GM18517 (cell line): ENCODE measurements at regions not wholly inside any gene's neighbourhood (a gene's known extent, or its start where the extent isn't known, plus 50 kb on each side); places are given as distances from the start of the nearest gene placed in this dataset.

Source experiments
- ATAC-seq: cut with Tn5 transposase; IDR thresholded peaks from one replicate; pipeline ENCODE4 v1.9.1; 2021; ENCODE audit warnings: mild to moderate bottlenecking, moderate library complexity; ENCODE audit not compliant: unreplicated experiment

DNA sequence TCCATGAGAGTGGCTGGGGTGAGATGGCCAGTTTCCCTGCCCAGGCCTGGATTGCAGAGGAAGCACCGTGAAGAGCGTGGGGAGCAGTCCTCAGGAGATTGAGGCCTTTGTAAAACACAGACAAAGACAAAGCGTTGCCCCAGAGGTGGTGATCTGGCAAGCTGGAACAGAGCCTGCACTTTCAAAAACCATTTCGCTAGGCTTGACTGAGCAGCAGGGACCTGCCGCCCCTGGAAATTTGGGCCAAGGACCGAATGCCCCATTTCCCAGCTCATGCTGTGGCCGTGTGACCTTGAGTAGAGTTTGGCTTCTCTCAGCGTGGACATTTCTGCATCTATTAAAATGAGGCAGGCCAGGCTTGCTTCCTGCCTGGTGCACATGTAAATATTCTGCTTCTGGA lies 381.4 kb downstream of the BCOR start:
- ATAC-seq: no peak

DNA sequence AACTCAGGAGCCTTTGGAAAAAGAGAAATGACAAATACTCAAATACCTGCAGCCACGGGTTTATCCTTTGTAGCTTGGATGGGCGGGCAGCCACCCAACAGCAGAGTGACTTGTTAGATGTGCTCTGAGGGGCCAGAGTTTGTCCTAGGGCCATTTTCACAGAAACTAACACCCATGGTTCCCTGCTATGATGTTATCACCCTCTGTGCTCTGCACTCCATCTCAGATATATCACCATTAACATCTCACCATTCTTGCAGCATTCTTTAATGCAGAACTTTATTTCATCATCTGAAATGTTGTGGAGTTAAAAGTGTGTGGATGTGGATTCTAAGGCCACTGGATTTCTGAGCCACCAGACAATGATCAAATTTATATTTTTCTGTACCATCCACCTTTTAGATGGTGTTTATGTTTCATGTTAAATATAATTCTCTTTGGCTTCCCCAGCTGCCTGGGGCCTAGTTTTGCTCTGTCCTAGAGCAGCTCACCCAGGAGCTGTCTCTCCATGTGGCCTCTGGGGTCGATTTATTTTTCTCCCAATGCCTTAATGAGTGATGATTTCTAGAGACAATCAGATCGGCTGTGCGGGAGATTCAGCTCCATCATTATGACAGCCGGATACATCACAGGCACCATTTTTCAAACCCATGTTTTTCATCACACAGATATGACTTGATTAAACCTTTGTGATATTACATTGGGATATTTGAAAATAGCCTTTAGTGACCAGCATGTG lies 380.8 kb downstream of the BCOR start:
- ATAC-seq: no peak

DNA sequence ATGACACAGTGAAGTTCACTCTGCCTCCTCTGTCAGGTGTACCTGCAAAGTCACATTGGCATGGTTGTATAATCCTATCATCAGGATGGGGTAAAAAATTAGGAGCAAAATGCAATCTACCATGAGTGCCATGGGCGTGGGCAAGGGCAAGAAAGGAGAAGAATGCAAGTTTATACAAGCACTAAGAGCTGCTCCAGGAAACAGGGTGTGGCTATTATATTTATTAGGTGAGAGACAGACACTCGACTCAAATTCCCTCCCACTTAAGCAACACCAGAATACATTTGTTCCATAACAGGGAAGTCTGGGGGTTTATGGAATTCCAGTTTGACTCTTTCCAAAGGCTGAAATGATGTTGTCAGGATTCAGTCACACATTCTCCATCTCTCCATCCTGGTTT lies 378.8 kb downstream of the BCOR start:
- no peak for ATAC-seq

DNA sequence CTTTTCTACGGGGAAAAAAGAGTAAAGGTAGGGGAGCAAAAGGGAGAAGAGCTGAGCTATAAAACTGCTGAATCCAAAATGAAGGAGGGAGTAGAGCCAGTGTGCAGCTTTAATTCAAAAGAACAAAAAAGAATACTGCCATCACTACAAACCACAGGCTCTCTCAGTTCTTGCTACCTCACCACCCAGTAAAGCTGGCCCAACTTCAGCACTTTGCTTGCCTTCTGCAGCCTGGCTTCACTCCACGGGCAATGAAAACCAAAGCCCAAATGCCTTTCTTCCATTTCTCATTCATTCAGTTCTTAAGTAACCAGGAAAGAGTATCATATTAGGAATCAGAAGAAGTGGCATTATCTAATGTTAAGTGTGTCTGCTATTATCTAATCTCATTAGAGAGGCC lies 376.8 kb downstream of the BCOR start:
- no peak for ATAC-seq

DNA sequence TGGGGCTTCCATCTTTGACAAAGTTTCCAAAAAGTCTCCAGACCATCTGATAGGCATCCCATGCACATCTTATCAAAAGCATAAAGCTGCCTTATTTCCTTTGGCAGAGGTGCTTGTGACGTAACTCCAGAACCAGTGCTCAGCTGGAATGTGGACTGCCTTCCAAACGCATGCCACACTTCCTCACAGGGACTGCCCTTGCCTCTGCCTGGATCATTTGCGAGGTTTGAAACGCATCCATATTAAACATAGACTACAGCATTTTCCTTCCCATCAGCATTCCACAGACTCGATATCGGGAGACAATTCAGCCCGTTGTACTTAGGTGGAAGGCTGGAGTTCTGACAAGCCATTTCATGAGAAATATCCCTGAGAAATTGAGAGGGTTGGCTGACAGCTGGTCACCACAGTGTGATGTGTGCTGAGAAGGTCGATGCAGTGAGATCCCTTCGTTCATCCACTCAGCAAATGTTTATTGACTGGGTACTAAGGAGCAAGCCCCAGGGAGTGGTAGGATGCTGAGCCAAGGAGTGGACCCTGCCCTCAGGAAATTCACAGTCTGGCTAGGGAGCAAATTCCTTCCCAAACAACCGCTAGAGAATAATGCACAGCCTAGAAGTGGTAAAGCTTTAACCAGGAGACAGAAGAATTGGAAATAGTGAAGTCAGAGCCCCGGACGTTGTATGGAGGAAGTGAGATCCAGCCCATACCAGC lies 376.0 kb downstream of the BCOR start:
- no peak for ATAC-seq

DNA sequence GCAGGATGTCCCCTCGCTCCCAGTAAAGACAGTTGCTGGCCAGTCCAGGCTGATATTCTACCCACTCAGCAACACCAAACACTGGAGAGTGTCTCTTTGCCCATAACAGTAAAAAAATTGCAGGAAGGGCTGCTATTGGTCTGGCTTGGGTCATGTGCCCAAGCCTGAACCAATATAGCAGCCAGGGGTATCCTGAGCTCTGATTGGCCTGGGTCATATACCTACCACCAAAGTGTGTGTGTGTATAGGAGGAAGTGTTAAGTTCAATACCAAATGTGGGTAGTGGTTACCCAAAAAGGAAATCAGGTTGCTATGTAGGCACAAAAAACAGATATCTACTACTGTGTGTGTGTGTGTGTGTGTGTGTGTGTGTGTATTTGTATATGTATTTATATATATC lies 373.2 kb downstream of the BCOR start:
- ATAC-seq: no peak

DNA sequence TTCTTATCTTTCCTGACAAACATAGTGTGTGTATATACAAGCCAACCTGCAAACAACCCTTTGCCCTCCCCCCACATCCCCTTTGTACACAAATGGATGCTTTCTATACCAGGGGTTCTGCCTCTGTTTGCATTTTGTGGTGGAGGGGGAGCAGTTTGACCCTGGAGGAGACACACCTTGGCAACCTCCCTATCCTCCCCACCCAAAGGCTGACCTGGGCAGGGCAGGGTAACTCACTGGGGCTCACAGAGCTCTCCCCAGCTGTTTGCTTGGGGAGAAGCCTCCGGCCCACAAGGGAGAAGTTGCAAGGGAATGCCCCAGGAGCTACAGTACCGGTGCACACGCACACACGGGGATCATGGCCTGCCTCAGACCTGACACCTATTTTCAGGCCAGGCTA lies 372.6 kb downstream of the BCOR start:
- ATAC-seq: no peak

DNA sequence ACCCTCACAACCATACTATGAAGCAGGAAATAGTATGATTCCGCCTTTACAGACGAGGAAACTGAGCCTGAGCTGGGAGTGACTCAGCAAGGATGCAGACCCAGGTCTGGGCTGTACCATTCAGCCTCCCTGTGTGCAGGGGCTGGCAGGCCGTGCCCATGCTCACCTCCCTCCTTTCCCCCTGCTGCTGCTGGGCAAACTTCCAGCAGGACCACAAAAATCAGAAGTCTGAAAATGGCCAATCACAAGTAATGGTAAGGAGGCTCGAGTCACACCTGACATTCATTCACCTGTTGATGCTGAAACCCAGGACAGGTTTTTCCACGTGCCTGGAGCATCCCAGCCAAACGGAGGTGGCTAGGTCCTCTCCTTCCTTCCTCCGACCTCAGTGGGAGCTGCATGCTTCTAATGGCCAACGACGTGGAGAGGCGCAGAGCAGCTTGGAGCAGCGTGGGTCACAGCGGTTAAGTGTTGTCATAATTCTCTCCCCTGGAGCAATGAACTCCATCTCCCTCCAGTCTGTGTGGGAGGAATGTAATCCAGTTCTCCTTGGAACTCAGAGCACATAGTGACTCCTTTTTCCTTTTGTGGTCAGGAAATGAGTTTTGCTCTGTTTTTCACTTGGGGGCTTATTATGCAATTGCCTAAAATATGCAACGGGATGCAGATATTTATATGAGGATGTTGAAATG lies 371.7 kb downstream of the BCOR start:
- ATAC-seq: no peak

DNA sequence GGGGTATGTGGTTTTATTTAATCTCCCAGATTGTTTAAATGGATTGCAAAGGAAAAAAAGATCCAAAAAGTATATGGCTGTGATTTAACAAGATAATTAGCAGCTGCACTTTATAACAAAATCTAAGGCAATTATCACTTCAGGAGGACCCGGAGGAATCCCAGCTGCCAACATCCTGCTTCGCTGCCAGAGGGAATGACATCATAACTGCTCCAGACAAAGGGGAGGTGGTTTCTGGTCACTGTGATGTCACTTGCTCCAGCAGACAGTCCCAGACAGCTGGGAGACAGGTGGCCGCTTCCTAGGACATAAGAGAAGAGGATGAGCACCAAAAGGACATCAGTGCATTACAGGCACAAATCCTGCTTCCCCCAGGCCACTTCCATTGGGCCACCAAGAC lies 371.0 kb downstream of the BCOR start:
- no peak for ATAC-seq

DNA sequence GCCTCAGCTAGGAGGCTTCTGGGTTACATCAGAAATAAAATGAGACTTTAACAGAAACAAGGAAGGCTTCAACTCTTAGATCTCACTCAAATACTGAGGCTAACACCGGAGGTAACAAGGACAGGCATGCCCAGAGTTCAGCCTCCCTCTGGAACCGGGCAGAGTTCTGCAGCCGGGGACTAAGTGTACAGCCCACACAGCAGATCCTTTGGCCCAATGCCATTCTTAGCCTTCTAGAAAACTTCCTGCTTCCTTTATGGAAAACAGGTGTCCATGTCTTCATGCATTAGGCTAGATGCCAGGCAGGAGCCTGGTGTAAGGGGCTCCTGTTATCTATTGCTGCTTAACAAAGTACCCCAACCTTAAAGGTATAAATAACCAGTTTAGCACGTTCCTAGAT lies 369.7 kb downstream of the BCOR start:
- ATAC-seq: no peak

DNA sequence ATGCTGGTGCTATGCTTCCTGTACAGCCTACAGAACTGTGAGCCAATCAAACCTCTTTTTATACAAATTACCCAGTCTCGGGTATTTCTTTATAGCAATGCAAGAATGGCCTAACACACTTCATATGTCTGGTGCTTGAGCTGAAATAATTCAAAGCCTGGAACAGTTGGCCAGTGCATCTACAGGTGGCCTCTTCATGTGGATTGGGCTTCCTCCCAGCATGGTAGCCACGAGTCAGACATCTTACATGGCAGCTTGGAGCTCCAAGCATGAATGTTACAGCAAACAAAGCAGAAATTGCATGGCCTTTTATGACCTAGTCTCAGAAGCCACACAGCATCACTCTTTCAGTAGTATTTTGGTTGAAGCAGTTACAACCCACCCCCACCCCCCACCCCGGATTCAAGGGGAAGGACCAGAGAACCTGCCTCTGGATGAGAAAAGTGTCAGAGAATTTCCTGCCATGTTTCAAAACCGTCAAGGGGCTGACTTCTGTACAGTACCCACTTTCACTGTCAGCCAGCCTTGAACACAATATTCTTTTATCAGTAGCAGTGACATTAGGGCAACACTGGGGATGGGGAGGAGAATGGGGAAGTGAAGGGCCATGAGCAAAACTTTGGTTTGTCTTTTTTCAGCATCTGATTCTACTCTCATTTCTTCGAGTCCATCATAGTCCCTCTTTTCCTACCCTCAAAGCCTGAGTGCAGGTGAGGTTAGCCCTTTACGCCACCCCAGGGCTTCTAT lies 368.7 kb downstream of the BCOR start:
- ATAC-seq: no peak

DNA sequence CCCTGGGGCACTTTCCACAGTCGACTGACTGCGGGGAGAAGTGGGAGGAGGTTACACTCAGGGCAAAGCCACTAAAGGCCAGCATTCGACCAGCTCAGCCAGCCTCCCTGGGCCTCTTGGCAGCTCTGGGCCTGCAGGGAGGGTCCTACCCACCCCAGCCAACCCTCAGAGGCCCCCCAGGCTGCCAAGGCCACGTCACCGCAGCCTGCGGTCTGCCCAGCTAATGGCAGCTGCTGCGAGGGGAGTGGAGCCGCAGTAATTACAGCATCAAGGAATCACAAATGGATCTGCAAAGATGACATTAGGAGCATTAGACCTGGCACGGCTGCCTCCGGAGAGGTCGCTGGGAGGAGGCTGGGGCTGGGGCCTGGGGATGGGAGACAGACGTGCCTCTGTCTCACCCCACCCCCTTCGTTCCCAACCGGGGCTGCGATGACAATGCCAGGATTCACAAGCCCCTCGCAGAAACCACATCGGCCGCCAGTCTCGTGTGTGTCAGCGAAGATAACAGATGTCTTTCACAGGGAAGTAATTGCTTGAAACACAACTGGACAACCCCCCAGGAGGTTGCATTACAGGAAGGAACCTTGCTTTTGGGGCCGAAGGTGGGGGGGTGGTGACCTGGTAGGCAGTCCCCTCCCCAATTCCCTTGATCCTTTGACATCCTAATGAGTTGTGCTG lies 367.6 kb downstream of the BCOR start:
- no peak for ATAC-seq

DNA sequence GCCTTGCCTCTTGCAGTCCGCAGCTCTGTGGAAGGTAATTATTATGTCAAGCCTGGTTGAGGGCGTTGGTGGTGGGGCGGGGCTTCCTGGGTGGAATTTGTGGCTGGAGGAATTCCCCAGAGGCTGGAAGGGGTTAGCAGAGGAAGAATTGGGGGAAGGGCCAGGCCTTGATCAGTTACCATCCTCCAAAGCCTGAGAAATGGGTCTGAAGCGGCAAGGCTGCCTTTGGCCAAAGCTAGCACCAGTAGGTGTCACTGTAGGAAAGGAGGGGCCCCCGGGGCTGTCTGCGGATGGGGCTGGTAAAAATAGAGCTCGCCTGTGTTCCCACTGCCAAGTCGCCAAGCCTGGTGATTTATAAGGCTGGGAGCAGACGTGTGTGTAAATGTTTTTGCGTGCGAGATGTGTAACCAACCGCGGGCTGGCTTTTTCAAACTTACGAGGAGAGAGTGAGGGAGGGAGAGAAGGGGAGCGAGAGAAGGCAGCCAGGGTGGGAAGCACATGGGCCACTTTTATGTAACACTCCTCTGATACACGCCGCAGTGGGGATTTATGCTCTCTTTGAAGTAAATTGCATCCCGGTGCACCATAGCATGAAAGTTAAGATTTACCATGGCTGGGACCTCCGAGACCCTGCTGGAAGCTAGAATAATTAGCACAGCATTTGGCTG lies 367.0 kb downstream of the BCOR start:
- ATAC-seq: no peak

DNA sequence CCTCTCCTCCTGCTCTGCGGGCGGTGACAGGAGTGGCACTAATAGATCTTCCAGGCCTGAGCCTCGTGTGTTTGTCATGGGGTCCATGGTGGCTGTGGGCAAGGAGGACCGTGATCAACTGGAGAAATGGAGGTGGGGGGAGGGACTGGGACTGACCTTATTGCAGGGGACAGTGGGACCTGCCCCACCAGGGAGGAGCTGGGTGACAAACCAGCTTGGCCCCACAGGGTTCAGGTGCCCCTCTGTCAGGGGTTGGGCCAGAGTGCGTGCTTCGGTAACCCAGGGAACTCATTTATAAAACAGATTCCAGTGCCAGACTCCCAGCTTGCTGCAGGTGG lies 366.5 kb downstream of the BCOR start:
- no peak for ATAC-seq

DNA sequence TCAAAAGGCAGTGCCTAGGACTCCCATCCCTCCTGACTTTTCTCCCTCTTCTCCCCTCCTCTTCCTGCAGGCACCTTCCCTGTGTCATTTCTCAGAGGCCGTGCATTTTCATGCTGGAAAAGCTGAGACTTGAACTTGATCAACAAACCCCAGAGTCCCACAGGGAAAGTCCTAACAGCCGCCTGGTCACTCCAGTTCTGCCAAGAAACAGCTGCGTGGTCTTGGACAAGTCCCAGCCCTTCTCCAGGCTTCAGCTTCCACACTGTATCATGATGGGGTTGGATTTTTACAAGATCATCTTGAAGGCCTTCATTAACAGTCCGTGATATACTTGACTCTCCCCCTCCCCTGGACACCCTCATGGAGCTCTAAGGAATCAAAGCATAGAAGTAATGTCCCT lies 366.0 kb downstream of the BCOR start:
- no peak for ATAC-seq

DNA sequence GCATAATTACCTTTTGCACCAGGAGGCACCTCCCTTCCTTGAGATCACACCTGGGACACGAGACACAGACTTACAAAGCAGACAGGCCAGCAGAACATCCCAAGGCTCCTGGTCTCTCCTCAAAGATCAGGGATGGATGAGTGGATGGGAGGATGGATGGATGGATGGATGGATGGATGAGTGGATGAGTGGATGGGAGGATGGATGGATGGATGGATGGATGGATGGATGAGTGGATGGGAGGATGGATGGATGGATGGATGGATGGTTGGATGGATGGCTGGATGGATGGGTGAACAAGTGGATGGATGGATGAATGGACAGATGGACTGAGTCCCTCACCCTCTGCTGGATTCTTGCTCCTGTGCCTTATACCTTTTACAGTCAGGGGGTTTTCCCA lies 364.0 kb downstream of the BCOR start:
- ATAC-seq: no peak

DNA sequence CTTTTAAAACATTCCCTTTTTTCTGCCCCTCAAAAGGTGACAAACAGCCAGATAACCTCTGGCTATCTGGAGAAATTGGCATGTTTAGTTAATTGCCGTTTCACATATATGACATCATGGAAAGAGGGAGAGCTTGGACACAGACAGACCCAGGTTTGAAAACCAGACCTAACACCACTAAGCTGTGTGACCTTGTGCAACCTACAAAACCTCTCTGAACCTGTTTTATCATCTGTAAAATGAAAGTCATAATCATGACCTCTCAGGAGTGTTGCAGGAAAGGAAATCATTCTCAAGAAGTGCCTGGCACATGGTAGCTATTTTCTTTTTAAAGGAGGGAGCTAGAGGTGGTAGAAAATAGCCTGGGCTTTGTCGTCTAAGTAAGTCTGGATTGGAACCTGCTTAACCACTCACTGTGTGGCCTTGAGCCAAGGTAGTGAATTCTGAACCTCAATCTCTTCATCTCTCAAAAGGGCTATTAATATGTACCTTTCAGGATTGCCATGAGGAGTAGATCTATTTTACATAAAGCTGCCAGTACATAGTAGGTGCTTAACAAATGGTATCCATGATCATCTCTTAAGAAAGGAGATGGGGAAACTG lies 363.5 kb downstream of the BCOR start:
- ATAC-seq: no peak

DNA sequence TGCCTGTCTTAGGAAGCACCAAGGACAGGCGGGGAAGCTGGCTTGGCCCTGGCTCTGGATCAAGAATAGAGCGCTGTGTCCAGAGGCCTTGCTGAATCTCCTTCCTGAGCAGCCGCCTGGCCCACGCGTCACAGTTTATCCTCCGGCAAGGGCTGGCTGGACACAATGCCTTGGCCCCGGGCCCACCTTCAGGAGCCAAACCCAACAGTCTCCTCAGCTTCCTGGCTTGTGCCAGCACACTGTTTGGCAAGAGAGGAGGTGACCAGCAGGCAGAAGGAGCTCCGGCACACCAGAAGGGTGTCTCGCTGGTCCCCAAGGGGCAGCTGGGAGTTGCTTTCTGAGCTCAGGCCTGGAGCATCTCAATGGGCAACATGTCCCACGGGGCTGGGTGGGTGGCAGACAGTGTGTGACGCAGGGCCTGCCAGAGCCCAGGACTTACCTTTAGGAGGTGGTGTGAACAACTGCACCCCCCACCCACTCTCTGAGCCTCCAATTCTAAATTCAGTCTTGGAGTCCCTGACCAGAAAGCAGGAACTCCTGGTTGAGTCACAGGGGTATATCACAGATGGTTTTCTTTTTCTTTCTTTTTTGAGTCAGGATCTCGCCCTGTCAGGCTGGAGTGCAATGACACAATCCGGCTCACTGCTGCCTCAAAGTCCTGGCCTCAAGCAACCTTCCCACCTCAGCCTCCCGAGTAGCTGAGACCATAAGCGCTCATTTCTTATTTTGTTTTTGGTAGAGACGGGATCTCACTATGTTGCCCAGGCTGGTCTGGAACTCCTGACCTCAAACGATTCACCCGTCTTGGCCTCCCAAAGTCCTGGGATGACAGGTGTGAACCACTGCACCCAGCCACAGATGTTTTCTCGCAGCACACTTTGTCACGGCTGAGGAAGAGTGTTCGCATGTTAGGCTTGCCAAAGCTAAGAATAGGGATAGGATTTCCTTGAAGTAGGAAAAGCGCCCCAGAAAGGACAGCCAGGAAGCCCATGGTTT lies 361.2 kb downstream of the BCOR start:
- no peak for ATAC-seq

DNA sequence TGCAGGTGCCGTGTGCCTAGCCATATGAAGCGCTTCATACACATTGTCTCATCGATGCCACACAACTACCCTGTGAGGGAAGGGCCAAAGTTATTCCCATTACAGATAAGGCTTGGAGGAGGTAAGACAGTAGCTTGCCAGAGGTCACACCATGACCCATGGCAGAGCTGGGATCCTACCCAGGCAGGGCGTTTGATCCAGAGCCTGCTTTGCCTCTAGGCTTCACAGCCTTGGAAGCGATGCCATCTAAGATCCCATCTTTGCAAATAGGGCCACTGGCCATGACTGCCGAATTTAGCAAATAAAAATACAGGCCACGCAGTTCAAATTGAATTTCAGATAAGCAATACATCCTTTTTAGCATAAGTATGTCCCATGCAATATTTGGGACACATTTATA lies 358.2 kb downstream of the BCOR start:
- ATAC-seq: no peak
